ENCODE measurements at regions not wholly inside any gene's neighbourhood (a gene's known extent, or its start where the extent isn't known, plus 50 kb on each side); places are given as distances from the start of the nearest gene placed in this dataset.
A peak's percentile ranks its signal among the peaks of the same experiment; 100 is the strongest.
"Not testable (repeated sequence)": the region's sequence is repeated elsewhere in the genome, so short reads cannot be mapped to it uniquely, and the experiment has no call there.

DNA sequence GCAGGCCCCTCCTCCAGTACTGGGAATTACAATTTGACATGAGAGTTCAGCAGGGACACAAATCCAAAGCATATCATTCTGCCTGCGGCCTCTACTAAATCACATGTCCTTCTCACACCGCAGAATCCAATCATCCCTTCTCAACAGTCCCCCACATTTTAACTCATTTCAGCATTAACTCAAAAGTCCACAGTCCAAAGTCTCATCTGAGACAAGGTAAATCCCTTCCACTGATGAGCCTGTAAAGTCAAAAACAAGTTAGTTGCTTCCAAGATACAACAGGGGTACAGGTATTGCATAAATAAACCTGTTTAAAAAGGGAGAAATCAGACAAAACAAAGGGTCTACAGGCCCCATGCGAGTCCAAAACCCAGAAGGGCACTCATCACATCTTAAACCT lies 64.0 kb downstream of the EBNA1BP2 start:
- DNase-seq (ENCODE audit: extremely low read depth in 1 of 2, low read depth in 1 of 2), result no peak

DNA sequence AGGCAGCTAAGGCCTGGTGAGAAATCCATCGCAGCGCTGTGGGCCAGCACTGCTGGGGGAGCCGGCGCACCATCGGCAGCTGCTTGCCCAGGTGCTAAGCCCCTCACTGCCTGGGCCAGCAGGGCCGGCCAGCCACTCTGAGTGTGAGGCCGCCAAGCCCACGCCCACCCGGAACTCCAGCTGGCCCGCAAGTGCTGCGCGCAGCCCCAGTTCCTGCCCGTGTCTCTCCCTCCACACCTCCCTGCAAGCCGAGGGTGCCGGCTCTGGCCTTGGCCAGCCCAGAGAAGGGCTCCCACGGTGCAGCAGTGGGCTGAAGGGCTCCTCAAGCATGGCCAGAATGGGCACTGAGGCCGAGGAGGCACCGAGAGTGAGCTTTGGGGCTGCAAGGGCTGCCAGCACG lies 64.4 kb downstream of the EBNA1BP2 start:
- DNase-seq (ENCODE audit: extremely low read depth in 1 of 2, low read depth in 1 of 2), result no peak

DNA sequence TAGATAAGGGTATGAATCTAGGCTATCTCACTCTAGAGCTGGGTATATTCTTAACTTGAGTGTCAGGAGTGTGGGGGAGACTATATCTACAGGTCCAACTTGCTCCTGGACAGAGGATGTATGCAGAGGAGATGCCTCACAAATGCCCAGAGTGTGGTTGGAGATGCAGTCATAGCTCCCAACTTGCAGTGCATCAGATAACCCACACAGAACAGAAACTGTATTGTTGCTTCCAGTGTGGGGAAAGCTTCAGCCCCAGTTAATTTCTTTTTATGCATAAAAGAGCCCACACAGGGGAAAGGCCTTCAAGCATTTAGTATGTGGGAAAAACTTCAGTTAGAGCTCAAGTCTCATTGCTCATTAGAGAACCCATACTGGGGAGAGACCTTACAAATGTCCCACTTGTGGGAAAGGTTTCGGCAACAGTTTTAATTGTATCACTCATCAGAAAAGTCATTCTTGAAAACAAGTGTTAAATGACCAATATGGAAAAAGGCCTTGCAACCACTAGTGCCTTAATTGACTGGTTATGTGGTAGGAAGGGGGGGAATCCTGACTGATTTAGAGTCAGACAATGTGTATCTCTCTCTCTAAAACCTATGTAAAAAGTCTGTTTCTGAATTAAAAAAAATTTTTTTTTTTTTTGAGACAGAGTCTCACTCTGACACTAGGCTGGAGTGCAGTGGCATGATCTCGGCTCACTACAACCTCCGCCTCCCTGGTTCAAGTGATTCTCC lies 67.9 kb downstream of the EBNA1BP2 start:
- DNase-seq (ENCODE audit: extremely low read depth in 1 of 2, low read depth in 1 of 2), result no peak

DNA sequence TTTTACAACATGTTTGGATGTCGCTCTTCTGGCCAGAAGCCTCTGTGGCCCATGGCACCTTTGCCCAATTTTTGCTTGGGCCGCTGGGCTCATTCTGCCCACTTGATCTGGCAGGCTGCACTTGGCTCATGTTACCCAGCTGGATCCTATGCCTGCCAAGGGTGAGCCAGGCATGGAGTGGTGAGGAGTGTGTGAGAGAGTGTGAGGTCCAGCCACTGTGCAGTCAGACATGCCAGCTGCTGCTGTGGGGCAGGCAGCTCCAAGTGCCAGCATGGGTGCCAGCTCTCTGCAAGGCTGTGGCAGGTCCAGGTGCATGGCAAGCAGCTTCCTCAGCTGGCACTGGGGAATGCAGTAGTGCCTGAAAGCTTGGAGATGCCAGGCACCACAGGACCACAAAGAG lies 71.0 kb downstream of the EBNA1BP2 start:
- no peak for DNase-seq (ENCODE audit: extremely low read depth in 1 of 2, low read depth in 1 of 2)

DNA sequence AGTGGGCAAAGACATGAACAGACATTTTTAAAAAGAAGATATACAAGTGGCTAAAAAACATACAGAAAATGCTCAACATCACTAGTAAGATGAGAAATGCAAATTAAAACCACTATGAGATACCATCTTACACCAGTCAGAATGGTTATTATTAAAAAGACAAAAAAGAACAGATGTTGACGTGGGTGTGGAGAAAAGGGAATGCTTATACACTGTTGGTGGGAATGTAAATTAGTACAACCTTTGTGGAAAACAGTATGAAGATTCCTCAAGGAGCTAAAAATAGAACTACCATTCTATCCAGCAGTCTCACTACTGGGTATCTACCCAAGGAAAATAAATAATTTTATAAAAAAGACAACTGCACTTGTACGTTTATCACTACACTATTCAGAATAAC lies 73.9 kb downstream of the EBNA1BP2 start:
- no peak for DNase-seq (ENCODE audit: extremely low read depth in 1 of 2, low read depth in 1 of 2)

DNA sequence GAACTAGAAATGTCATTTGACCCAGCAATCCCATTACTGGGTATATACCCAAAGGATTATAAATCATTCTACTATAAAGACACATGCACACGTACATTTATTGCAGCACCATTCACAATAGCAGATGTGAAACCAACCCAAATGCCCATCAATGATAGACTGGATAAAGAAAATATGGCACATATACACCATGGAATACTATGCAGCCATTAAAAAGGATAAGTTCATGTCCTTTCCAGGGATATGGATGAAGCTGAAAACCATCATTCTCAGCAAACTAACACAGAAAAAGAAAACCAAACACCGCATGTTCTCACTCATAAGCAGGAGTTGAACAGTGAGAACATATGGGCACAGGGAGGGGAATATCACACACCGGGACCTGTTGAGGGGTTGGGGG lies 75.6 kb downstream of the EBNA1BP2 start:
- DNase-seq (ENCODE audit: extremely low read depth in 1 of 2, low read depth in 1 of 2), result not testable (repeated sequence)

DNA sequence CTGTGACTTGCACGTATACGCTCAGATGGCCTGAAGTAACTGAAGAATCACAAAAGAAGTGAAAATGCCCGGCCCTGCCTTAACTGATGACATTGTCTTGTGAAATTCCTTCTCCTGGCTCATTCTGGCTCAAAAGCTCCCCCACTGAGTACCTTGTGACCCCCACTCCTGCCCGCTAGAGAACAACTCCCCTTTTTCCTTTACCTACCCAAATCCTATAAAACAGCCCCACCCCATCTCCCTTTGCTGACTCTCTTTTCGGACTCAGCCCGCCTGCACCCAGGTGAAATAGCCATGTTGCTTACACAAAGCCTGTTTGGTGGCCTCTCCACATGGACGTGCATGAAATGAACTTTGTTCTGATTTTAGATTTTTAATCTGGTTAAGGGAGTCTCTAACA lies 81.3 kb downstream of the EBNA1BP2 start:
- not testable (repeated sequence) for DNase-seq (ENCODE audit: extremely low read depth in 1 of 2, low read depth in 1 of 2)

DNA sequence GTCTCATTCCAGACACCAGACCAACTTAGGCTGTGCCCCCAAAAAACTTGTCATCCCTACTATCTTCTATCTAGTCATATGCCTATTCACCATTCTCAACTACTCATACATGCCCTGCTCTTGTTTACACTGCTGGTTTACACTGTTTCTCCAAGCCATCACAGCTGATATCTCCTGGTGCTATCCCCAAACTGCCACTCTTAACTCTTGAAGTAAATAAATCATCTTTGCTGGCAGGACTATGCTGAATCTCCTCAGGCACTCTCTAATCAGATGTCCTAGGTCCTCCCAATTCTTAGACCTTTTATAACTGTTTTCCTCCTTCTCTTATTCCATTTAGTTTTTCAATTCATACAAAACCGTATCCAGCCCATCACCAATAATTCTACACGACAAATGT lies 81.9 kb downstream of the EBNA1BP2 start:
- DNase-seq (ENCODE audit: extremely low read depth in 1 of 2, low read depth in 1 of 2), result not testable (repeated sequence)

DNA sequence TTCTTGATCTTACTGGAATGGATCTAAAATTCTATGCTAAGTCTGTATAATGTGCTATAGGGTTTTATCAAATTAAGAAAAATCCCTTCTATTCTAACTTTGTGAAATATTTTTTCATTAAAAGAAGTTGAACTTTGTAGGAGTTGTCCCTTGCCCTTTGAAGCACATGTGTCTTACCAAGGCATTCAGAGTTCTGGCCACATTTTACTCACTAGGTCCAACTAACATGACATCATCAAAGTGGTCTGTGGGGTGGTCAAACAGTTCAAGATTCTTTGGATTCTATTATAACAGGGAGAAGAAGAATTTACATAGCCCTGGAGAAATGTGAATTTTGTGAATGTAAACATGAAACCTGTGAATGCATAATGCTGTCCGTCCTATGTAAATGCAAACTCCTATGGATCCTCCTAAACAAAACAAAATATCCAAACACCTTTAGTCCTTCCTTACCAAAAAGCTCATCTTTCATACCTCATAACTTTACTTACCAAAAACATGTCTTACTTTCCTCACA lies 88.7 kb downstream of the EBNA1BP2 start:
- no peak for DNase-seq (ENCODE audit: extremely low read depth in 1 of 2, low read depth in 1 of 2)

DNA sequence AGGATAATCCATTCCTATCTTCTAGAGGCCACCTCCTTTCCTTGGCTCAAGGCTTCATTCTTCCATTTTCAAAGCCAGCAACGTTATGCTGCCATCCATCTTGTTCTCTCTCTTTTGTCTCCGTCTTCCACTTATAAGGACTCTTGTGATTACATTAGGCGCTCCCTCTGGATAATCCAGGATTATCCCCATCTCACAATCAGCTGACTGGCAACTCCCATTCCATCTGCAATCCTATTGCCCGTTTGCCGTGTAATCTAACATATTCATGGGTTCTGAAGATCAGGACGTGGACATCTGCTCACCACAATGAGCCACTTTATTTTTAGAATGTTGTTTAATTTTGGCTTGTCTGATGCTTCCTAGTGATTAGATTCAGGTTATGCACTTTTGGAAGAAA lies 89.3 kb downstream of the EBNA1BP2 start:
- DNase-seq (ENCODE audit: extremely low read depth in 1 of 2, low read depth in 1 of 2), result no peak

DNA sequence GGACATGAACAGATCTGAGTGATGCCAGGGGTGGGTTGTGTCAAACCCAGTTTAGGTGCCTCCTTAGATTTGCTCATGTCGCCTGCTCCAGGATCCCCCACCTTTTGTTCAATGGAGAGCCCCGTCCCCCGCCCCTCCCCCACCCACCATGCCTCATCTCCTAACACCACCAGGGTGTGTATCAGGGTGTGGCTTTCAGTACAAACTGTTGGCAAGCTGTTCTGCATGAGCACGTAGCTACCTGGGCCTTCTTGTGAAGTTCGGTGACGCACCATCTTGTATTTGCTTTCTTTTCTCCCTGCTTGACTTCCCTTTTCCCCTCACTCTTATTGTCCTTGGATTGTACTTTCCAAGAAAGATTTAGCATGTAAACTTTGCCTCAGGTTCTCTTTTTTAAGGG lies 94.8 kb downstream of the EBNA1BP2 start:
- DNase-seq (ENCODE audit: extremely low read depth in 1 of 2, low read depth in 1 of 2), result no peak

DNA sequence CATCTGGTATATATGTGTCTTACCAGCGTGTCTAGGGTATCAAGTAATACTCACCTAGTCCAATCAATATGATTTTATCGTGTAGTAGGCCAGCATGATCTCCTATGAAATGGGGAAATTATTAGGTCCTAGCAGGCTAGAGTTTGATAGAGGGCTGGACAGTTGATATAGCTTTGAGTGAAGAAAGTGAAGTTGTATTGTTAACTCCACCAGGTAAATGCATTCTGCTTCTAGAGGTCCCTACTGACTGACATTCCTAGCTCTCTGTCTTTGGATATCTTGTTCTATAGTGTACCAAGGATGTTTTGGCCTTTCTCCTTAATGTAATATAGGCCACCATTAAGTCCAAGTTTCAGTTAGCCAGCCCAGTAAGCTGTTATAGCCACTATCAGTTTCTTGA lies 97.4 kb downstream of the EBNA1BP2 start:
- no peak for DNase-seq (ENCODE audit: extremely low read depth in 1 of 2, low read depth in 1 of 2)

DNA sequence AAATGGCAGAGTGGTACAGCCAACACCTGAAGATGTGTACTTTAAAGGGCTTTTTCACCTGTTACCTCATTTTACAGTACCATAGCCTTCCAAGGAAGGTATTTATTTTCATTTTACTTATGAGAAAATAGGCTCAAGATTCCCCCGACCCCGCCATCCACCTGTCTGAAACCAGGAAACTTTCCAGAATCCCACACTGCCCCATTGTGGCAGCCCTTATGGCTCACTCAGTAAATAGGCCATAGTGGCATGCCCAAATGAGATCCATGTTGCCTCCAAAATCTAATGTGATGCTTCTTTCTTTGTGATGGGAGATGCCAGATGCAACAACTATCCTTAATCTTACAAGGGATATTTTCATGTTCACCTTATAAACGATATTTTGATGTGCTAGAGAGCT lies 97.8 kb downstream of the EBNA1BP2 start:
- DNase-seq (ENCODE audit: extremely low read depth in 1 of 2, low read depth in 1 of 2), result no peak

DNA sequence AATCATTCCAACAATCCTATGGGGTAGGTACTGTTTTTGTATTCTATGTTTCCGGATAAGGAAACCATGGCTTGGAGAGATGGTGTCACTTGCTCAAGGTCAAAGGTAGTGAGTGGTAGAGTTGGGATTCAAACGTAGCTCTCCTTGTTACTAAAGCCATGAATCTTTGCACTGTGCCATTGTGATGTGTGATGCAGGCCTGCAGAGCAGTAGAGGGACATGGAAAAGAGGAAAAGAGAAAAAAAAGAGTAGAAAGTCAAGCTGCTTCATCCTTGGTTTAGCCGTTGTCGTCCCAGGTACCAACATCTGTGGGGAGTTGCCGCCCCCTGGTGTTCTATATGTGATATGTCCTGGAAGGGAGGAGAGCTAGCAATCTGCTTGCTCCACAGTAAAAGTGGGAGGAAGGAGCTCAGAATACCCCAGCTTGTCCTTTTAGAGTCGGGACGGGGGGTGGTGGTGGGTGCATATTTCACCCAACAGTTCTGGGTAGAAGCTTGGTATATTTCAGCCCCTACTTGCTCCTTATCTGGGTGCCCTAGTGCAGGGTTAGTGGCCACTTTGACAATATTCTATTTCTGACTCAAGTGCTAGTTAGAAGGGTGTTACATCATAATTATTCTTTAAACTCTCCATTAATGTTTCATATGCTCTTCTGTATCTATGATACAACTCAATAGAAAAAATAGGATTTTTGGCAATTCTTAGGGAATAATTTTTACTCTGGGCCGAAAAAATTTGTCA lies 98.4 kb downstream of the EBNA1BP2 start:
- DNase-seq (ENCODE audit: extremely low read depth in 1 of 2, low read depth in 1 of 2), result peak; percentile 33 to 44

DNA sequence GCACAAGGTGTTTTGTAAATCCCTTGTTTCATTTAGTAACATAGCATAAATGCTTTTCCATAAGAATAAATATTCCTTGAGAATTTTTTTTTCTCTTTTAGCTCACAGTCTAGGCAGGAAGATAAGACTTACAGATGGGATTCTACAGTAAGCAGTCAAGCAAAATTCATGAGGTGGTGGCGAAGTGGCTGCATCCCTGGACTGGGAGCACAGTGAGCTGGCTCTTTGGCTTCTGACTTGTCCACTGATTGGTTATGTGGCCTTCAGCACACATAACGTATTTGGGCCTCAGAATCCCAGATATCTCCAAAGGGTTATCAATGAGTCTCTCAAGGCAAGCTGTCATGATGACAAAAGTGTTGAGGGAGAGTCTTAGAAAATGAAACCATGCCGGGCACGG lies 99.8 kb downstream of the EBNA1BP2 start:
- no peak for DNase-seq (ENCODE audit: extremely low read depth in 1 of 2, low read depth in 1 of 2)

DNA sequence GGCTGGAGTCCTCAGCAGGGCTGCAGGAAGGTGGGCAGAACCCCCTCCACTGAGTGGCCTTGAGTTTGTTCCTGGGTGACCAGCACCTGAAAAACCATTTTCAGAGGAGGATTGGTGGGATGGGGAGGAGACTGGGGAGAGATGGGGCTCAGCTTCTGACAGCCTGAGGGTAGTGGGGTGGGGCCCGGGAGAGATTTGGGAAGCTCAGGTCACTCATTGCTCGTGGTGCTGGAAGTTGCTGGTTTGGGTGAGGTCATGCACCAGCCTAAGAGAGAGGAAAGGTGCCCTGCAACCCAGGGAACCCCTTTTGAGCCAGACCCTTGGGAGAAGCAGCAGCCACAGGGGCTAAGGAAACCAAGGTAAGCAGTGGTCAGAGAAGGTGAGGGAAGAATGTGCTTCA lies 100.8 kb downstream of the EBNA1BP2 start:
- DNase-seq (ENCODE audit: extremely low read depth in 1 of 2, low read depth in 1 of 2), result no peak

DNA sequence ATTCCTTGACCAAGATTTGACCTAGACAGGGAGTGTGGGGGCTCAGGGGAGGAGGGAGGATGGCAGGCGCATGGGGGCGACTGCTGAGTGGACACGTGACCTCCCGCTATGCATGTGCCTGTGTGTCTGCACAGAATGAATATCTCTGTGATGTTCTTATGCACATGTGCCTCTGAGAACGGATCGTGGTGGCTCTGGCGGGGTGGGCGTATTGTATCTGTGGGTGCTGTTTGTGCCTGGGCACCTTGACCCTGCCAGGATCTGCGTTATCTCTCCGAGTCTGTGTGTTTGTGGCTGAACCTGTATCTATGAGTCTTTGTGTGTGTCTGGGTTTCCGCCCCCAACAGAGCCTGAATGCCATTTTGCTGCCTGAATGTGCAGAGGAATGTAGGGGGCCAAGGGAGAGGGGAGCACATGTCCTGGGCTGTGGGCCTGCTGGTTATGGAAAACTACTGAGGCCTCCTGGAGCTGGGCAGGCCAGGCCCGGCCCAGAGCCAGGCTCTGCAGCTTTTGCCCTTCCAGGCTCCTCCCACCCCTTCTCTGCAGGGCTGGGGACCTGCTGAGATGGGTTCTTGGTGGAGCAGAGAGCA lies 102.5 kb downstream of the EBNA1BP2 start:
- no peak for DNase-seq (ENCODE audit: extremely low read depth in 1 of 2, low read depth in 1 of 2)

DNA sequence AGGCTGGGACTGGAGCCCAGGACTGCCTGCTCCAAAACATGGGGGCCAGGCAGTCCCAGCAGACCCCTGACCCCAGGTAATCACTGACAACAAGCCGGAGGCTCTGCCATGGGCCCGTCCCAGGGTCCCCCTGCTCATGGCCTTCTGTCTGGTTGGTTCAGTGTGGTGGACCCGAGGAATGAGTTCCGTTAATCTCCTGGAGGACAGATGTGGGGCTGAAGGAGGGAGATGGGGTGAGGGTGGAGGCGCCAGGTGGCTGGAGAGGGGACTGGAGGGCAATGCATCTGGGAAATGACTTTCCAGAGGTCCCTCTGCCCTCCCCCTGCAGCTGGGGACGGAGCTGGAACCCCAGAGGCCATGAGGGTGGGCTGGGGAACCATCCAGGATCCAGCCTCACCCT lies 103.2 kb downstream of the EBNA1BP2 start:
- no peak for DNase-seq (ENCODE audit: extremely low read depth in 1 of 2, low read depth in 1 of 2)

DNA sequence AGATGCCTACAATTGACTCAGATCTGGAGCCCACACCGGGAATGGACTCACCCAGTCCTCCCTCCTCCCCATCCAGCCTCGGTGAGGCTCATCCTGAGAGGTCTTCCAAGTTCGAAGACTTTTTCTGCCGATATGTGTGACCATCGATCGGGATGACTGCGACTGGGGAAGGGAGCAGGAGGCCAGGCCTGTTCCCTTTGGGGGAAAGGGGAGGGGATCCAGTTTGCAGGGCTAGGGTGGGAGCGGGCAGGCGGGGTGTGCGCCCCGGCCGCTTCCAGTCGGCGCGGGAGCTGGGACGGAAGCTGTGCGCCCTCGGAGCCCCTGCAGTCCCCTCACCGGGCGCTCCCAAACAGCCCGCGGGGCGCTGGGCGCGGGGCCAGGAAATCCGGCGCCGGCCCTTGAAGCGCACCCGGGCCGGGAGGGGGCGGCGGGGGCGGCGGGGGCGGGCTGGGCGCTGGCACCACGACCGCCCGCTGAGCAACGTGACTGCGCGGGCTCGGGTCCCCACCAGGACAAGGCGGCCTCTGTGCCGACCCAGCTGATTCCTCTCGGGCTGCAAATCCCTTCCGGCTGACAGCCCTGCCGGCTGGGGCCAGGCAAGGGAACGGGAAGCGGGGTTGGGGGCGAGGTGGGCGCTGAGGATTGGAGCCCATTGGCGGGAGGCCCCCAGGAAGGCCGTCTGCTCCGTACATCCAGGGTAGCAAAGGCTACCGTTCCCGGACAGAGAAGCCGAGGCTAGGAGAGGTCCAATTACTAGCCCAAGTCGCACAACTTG lies 103.9 kb downstream of the EBNA1BP2 start:
- no peak for DNase-seq (ENCODE audit: extremely low read depth in 1 of 2, low read depth in 1 of 2)

DNA sequence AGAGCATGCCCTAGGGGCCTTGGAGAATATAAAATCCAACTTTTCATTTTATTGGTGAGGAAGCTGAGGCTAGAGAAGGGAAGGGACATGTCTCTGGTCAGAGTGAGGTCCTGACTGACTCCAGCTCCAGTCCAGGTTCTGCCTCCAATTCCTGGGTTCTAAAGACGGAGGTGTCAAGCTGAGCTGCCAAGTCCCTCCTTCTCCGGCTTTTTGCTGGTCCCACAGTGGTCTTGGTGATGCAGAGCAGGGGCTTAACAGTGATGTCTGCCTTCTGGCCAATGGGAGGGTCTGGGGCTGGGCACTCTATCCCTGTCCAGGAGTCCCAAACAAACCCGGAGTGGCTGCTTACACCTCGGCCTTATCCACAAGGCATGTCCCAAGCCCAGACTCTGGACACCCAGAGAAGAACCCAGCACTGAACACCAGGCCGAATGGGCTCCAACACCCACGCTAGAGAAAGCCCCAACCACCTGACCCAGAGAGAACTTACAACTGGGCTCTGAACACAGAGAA lies 104.8 kb downstream of the EBNA1BP2 start:
- DNase-seq (ENCODE audit: extremely low read depth in 1 of 2, low read depth in 1 of 2), result no peak

DNA sequence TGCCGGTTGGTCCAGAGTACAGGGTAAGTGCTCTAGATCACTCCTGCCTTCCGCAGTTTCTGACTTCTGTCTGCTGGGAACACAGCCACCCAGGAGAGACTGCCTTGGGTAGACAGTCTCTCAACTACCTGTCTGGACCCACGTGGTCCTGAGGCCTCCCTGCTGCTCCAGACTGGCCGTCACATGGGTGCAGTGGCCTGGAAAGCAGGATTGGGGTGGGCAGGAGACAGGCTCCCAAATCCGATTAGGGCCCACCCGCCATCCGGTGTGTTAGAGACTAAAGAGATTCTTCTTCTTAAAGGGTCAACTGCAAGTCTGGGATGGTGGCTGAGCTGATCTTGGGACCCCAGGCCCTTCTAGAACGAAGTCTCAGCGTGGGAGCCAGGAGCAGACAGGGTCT lies 105.5 kb downstream of the EBNA1BP2 start:
- DNase-seq (ENCODE audit: extremely low read depth in 1 of 2, low read depth in 1 of 2), result no peak

Data from stimulated activated CD8-positive, alpha-beta memory T cell treated with anti-CD3 and anti-CD28 coated beads, Interleukin-7, amount 100 ng/mL, for 48 hours (primary cell).